ENCODE measurements at regions not wholly inside any gene's neighbourhood (a gene's known extent, or its start where the extent isn't known, plus 50 kb on each side); places are given as distances from the start of the nearest gene placed in this dataset.

DNA sequence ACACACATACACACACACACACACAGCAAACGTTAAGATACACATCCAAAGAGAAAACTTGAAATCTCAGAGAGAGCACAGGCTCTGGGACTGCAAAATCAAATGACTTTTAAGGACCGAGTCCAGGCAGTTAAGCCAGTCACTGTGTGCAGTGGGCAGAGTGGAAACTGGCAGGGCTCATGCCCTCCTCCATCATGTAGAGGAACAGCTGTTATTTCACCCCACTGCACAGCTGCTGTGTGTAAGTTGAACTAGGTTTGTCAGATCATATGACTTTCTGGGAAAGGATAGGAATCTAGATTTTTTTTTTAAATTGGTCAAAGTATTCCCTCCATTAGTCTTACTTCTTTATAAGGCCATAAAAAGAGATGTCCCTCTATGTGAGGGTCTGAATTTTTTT is 1002.1 kb downstream of the UQCRFS1 start:
- DNase-seq (ENCODE audit: low spot score) = no peak
- TF ChIP-seq, protein P1, sequence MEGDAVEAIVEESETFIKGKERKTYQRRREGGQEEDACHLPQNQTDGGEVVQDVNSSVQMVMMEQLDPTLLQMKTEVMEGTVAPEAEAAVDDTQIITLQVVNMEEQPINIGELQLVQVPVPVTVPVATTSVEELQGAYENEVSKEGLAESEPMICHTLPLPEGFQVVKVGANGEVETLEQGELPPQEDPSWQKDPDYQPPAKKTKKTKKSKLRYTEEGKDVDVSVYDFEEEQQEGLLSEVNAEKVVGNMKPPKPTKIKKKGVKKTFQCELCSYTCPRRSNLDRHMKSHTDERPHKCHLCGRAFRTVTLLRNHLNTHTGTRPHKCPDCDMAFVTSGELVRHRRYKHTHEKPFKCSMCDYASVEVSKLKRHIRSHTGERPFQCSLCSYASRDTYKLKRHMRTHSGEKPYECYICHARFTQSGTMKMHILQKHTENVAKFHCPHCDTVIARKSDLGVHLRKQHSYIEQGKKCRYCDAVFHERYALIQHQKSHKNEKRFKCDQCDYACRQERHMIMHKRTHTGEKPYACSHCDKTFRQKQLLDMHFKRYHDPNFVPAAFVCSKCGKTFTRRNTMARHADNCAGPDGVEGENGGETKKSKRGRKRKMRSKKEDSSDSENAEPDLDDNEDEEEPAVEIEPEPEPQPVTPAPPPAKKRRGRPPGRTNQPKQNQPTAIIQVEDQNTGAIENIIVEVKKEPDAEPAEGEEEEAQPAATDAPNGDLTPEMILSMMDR (IDR thresholded peaks at IDR 0.05) = no peak
- Histone ChIP-seq H3K27ac (no peak overlapping the region), H3K4me3 (no peak overlapping the region)

DNA sequence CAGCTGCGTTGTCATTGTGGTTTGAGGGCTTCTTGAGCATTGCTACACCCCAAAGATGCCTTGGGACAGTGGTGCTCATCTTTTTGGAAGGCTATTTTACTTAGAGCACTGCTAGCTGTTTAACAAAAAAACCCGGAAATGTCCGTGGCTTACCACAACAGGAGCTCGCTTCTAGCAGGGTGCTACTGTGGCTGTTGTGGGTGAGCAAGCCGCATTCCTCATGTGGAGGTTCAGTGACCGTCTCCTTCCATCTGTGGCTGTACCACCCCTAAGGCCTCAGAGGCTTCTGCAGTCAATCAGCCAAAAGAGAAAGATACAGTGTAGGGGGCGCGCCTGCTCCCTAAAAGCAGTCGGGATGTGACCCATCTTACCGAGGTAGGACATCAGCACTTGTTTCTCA is 1004.2 kb downstream of the UQCRFS1 start:
- DNase-seq (ENCODE audit: low spot score) = no peak
- TF ChIP-seq, protein P1 (IDR thresholded peaks at IDR 0.05) = no peak
- no peak overlapping the region for H3K4me3 ChIP-seq

DNA sequence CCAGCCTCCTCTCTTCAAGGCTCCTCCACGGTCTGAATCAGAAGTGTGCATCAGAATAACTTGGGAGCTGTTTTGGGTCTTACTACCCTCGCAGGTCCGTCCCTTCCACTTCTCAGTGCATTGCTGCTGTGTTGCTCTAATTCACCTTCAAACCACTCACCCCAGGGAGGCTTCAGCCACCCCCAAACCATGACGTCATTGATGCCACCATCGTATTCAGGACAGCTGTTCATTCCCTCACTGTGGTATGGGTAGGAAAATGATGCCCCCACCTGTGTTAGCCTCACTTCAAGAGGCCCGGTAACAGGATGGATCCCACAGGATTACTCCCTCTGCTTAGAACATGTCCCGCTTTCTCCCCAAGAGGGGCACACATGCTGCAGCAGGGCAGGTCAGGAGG is 1005.7 kb downstream of the UQCRFS1 start:
- DNase-seq (ENCODE audit: low spot score) = no peak
- Histone ChIP-seq H3K27ac (no peak overlapping the region), H3K4me3 (no peak overlapping the region)
- TF ChIP-seq, protein P1 (IDR thresholded peaks at IDR 0.05) = no peak

More for the DNA sequence above, 1004.2 kb downstream of the UQCRFS1 start:
- no peak overlapping the region for H3K27ac ChIP-seq

DNA sequence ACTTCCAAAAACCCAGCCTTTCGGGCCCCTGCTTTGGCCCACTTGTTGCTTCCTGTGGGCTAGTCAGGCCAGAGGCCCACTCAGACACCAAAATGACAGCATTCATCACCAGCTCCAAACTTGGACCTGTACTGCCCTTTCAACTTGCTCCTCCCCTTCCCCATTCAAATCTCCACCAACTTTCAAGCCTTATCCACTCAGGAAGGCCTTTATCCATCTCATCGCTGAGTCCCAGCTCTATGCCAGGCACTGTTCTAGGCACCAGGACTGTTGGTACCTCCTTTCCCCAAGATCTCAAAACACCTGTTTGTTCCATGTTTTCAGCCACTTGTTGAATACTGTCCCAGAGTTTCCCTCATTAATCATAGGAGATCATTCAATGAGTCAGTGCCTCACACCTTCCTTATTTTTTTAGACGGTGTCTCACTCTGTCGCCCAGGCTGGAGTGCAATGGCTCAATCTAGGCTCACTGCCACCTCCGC is 1011.4 kb downstream of the UQCRFS1 start:
- no peak overlapping the region for H3K4me3 ChIP-seq
- no peak for DNase-seq (ENCODE audit: low spot score)

DNA sequence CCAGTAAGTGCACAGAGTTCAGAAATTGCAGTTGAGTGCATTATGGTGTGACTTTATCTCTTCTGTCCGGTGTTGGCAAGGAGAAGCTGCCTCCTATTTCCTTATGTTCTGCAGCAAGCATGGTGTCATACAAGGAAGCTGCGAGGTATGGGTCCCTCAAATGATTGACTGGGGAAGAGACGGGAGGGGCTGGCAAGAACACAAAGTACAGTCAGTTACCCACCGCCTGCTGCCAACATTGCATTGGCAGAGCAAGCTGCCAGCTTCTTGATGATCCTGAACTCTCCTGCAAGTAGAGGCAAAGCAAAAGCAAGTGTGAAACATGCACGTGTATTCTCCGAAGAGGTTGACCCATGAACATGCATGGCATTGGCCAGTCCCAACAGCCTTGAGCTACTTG is 1013.6 kb downstream of the UQCRFS1 start:
- TF ChIP-seq, protein P1 (IDR thresholded peaks at IDR 0.05) = no peak
- DNase-seq (ENCODE audit: low spot score) = no peak
- no peak overlapping the region for H3K4me3 ChIP-seq
- H3K27ac ChIP-seq = no peak overlapping the region

More for the DNA sequence above, 1011.4 kb downstream of the UQCRFS1 start:
- H3K27ac ChIP-seq = no peak overlapping the region
- TF ChIP-seq, protein P1 (IDR thresholded peaks at IDR 0.05) = no peak

DNA sequence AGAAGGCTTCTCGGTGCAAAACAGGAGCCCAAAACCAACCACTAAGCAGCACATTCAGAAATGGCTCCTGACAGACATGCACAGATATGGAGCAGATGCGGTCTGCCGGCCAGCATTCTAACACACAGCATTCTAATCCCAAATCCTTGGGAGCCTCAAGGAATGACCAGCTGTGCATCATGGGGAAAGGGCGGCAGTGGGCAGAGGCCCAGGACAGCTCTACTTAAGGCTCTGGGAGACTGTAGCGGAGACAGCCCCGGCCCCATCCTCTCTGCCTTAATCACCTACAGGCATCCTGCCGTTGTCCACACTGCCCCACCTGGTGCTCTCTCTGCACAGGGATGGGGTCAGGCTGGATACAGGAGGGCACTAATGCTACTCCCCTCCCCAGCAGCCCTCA is 1016.0 kb downstream of the UQCRFS1 start:
- no peak for DNase-seq (ENCODE audit: low spot score)
- Histone ChIP-seq H3K27ac (no peak overlapping the region), H3K4me3 (no peak overlapping the region)
- TF ChIP-seq, protein P1 (IDR thresholded peaks at IDR 0.05) = no peak

DNA sequence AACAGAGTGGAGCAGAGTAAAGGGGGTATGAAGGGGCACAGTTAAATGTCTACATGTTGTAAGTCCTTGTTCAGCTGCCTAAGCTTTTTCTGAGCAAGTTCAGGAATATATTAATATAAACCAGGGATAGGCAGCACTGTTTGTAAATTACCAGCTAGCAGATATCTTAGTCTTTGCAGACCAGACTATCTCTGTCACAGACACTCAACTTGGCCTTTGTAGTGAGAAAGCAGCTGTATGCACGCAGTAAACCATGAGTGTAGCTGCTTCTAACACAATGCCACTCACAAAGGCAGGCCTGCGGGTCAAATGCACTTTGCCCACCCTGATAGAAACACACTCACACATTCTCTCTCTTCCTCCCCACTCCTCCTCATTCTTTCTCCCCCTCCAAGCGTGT is 1016.9 kb downstream of the UQCRFS1 start:
- Histone ChIP-seq H3K27ac (no peak overlapping the region), H3K4me3 (no peak overlapping the region)
- DNase-seq (ENCODE audit: low spot score) = no peak
- TF ChIP-seq, protein P1 (IDR thresholded peaks at IDR 0.05) = no peak

All from coronary artery (tissue), 2 donors.